Stimulated activated CD4-positive, alpha-beta T cell treated with anti-CD3 and anti-CD28 coated beads, Interleukin-12 subunit alpha, Interleukin-12 subunit beta, amount 100 ng/mL, for 48 hours (primary cell): ENCODE measurements at regions not wholly inside any gene's neighbourhood (a gene's known extent, or its start where the extent isn't known, plus 50 kb on each side); places are given as distances from the start of the nearest gene placed in this dataset.

Source experiments
- DNase-seq, 3 donors: peaks; one replicate each; pipeline ENCODE4 v3.0.0-alpha.2; 2020; ENCODE audit warnings: low read depth in 2 of 3, low spot score in 1 of 3

DNA sequence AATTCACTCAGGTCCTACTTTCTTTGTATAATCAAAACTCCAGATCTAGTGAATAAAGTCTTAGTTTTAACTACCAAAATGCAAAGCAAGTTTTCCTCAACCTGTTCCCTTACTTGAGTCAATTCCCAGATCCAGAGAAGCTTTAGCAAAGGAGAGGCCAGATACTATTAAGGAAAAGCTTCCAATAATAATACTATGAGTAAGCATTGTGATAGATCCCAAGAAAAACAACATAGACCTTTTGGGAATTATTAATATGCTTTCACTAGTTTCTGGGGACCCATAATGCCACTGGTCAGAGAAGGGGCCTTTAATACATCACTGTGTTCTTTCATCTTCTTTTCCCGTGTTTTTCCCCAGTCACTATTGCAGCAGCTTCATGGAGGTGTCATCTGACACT, 339.9 kb upstream of the CDIN1 start:
- DNase-seq: no peak

DNA sequence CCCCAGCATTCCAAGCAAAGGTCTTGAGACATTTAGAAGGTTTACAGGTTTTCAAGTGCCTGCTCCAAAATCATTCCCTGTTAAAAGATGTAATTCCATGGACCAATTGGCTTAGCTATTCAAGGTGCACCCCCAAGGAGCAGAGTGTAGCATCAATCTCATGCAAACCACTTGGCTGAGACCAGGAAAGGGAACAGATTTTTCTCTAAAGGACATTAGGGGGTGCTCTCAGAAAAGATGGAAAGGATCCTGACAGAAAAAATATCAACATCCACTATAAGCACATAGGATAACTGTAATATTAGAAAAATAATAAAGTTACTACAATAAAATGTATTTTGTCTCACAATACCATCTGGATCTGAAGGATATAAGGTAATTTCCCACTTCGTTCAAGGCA, 328.0 kb upstream of the CDIN1 start:
- no peak for DNase-seq

DNA sequence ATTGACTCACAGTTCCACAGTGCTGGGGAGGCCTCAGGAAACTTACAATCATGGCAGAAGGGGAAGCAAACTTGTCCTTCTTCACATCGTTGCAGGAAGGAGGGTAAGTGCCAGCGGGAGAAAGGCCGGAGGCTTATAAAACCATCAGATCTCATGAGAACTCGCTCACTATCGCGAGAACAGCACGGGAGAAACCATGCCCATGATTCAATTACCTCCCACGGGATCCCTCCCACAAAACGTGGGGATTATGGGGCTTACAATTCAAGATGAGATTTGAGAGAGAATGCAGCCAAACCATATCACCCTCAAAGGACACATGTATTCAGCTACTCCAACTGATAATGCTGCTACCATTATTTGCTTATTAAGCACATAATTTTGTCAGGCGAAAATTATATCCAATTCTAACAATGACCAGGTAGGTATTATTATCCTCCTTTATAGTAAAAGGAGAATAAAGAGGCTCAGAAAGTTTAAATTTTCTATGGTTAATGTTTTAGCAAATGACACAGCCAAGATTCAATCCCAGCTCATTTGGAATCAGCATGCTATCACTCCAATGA, 327.2 kb upstream of the CDIN1 start:
- DNase-seq: no peak

DNA sequence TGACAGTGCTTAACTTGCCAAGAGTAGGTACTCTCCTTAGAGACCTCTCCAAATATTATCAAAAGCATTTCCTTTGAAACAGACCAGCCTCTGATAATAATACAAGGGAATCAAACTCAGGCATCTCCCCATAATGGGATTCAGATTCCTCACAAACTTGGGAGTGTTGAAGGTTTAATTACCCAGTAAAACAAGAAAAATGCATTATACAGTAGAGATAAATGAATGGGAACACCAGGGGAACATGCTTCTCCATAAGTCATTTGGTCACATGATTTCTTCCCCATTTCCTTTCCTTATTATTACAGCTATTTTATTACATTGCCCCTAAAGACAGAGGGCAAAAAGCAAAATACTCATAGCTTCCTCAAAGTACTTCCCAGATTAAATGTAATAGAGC, 325.0 kb upstream of the CDIN1 start:
- DNase-seq: no peak

DNA sequence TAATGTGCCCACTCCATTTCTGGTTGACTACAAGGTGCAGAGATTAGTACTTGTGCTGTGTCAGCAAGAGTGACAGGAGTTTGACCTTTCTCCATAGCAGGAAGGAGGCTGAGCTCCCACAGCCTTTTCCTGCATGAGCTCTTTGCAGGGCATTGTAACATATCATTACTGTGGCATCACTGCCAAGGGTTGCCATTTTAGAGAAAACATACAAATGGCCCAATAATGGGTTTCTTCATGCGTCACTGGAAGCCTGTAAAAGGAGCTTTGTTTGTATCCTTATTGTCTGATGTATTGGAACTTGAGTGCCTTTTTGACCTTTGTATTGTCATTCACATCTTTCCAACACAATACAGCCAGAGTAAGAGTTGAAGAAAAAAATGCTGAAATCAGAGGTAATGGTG, 323.0 kb upstream of the CDIN1 start:
- no peak for DNase-seq

DNA sequence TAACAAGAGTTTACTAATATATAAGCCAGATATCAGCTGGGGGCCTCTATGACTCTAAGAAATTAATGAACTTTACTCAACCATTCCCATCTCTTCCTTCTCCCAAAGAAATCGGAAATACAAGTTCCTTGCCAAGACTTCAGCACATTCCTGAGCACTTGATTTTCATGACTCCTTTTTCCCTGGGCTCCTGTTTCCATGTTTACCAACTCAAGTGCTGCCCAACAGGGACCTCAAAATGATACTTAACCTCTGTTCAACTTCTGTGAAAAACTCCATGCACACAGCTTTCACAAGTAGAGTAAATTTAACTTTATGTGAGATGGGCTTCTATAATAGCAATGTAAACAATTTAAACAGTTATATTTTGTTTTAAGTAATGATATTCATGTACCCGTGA, 315.8 kb upstream of the CDIN1 start:
- DNase-seq: no peak

DNA sequence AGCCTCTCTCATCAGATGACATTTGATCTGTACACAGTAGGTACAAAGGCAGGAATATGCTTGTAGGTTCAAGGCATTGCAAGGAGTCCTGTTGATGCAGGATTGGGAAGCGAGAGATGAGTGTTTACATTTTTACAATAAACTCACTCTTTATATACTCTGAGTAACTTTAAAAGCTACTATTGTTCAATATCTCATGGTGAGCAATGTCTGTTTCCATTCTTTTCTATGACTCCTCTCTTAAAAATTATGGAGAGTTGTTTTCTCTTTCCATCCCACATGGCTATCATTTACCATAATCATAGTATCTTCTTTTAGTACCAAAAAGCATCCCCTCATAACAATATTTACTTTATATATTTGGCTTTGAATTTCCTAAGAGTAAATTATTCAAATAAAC, 314.0 kb upstream of the CDIN1 start:
- DNase-seq: no peak

DNA sequence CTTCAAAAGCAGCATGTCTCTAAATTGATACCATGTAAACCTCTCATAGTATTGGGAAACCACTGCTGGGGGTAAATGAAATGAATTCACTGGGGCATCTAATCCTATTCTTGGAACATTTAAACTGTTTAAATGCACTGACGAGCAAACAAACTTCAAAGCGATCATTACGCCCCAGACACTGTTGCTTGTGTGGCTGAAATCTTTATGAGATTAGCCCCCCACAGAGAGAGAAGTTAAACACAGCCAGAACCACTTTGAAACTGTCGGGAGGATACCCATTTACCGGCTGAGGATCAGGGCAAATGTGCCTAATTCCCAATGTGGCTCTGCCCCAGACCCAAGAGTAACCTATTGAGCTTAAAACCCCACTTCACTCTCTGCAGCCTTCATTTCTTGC, 308.4 kb upstream of the CDIN1 start:
- no peak for DNase-seq

DNA sequence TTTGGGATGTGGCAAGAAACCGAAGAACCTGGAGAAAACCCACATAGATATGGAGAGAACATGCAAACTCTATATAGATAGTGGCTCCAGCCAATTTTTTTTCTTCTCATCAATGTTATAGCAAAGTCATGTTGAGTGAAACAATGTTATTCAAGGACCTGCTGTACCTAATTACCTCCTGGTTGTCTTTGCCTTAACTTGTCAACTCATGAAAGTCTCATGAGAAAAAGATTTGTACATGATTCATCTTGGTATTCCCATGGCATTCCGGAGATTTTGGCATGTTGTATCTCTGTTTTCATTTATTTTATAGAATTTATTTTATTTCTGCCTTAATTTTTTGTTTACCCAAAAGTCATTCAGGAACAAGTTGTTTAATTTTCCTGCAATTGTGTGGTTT, 303.8 kb upstream of the CDIN1 start:
- DNase-seq: no peak

DNA sequence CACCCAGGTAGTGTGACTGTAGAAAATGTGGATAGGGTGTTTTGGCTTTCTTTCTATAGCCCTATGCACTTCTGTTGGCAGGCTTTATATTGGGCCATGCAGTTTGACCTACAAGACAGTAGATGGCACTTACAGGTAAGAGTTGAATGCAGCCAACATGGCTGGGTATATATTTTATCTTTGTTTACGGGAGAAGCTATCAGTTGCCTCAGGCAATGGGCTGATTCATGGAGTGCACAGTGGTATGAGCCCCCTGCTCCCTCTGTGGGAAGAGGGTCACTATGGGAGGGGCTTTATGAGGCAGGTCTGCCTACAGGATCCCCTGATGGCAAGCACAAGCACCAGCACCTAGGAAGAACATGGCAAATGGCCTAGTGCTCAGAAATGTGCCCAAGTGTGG, 301.2 kb upstream of the CDIN1 start:
- no peak for DNase-seq

DNA sequence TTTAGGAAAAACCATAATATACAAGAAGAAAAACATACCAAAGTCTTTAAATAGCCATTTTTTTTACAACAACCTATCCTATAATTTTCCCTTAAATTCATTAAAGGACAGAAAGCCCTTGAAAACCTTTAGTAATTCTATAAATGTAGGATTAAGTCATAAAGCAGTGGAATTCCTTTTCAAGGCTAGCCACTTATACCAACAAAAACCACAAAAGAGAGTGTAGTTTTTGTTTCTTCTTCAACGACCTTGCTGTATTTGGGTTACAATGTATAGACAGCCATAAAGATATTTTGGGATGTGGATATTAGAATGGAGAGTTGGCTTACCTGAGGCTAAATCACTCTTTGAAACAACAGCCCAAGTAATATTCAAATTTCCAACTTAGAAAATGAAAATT, 296.6 kb upstream of the CDIN1 start:
- no peak for DNase-seq

DNA sequence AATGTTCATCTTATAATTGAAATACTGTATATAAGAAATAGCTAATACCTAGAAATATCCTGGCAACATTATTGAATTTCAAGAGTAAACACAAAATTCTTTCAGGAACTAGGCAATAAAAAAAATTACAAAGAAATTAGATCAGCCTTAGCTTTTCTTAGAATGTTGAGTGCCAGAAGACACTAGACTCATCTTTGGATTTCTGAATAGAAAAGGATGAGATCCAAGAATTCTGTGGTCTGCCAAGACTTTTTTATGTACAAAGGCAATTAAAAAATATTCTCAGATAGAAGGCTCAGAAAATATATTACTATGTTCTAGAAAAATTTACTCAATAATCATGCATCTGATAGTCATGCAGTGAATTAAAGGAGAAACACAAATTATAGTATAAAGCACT, 294.5 kb upstream of the CDIN1 start:
- no peak for DNase-seq

DNA sequence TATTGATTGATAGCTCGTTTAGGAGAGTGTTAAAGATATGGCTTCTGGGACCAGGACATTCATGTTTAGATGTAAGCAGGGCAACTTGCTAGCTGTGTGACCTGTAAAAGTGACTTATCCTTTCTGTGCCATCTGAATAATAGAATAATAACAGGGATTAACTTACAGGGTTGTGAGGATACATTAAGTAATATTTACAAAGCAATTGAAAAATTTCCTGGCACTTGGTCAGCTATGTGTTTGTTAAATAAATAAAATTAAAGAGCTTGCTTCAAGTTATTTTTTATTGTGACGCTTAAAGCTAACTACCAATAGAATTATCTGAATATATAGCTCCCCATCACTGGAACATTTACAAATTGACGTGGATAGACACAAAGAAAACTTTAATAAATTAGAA, 287.9 kb upstream of the CDIN1 start:
- DNase-seq: no peak

DNA sequence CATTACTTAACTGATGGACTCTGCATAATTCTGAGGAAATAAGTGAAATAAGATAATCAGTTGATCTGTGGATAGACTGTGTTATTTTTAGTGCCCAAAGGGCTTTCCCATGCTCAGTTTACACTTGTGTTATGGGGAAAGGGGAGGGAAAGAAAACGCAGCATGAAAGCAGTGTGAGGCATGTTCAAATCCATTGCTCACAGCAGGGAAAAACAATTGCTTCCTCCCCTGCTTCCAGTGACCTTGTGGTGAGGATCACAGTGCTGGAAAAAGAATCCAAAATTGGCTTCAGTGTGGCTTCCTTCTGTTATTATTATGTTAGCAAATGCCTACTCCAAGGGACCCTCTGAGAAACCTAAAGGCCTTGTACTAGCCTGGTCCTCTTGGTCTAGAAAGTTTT, 285.1 kb upstream of the CDIN1 start:
- no peak for DNase-seq

DNA sequence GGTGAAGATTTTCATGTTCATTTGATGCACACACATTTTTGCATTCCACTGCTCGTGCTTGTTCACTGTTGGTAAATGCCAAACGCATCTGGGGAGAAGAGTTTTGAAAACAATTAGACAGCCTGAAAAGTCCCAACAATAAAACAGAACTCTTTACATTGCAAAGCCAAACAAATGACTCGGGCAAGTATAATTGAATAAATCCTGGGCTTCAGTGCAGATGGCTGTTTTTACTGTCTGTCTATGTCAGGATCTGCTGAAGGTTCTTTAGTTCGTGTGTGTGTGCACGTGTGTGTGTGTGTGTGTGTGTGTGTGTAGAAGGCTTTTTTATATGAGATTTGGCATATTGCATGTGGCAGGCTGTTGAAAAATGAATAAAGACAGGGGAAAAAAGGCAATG, 277.5 kb upstream of the CDIN1 start:
- no peak for DNase-seq

DNA sequence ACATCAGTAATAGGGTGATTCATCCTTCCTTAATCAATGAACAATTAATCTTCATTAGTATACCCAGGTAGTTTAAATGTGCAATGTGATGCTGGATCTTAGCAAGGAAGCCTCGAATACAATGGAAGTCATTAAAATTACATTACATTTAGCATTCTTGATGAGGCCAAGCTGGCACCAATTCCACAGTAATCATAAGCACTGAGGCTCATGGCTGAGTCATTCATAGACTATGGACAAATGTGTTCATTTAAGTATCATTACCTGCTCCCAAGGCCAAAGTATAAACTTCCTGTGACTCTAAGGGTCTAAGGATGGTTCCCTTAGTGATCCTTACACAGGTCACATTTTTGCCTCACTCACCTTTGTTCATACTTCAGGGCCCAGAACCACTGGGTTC, 266.4 kb upstream of the CDIN1 start:
- no peak for DNase-seq

DNA sequence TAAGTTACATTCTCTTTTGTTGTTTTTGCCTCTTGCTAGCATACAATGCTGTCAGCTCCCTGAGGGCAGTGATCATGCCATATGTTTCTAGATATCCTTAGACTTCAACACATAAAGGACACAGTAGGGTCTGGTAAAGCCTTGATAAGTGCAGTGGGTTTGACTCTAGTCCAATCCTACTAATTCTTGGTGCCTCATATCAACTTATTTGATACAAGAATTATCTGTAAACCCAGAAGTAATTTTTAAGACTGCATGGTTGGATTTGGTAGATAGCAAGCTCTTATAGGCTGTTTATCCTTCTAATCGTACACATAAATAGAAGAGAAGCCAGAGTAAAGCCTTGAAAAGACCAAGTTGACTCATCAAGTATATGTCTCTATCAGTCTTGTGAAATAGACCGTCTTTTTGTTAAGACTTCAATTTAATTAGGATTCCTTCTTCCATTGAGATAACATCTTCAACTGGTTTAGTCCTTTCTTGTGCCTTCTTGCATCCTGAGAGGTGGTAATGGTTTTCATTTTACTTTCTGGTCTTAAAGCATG, 265.6 kb upstream of the CDIN1 start:
- DNase-seq: no peak

DNA sequence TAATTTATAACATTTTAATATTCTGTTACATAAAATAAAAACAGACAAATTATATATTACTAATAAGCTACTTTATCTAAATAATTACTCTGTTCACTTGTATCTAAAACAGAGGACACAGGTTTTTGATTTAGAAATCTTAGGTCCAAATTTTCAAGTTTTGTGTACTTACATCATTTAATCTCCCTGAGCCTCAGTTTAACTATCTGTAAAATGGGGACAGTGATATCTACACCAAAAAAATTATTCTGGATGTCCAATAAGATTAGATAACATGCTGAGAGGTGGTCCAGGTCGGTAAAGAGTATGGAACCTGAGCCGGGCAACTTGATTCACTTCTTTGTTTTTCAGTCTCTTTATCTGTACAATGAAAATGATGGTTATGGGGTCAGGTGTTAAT, 263.8 kb upstream of the CDIN1 start:
- no peak for DNase-seq

DNA sequence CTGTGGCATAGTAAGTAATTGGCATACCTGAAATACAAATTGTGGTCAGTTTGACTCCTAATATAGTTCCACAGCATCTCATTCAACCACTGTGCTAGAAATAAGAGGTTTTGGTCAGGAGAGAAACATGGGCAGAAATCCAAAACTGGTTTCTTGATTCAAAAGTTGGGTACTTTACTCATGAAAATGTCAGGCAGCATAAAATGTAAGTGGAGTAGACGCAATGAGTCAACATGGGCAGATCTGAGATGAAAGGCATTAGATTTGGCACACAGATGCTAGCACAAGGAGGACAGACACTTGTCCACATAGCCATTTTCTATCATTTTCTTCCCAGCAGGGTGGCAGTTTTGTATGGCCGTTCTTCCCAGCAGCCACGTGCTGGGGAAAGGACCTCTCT, 255.8 kb upstream of the CDIN1 start:
- no peak for DNase-seq

DNA sequence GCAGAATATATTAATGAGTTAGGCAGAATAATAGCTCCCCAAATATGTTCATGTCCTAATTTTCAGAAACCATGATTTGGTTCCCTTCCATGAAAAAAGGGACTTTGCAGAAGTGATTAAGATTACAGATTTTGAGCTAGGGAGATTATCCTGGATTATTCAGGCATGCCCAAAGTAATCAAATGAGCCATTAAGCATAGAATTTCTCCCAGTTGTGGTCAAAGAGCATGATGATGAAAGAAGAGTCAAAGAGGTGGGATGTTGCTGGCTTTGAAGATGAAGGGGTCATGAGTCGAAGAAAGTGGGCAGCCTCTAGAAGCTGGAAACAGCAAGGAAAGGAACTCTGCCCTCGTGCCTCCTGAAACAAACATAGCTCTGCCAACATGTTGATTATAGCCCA, 254.2 kb upstream of the CDIN1 start:
- DNase-seq: no peak

DNA sequence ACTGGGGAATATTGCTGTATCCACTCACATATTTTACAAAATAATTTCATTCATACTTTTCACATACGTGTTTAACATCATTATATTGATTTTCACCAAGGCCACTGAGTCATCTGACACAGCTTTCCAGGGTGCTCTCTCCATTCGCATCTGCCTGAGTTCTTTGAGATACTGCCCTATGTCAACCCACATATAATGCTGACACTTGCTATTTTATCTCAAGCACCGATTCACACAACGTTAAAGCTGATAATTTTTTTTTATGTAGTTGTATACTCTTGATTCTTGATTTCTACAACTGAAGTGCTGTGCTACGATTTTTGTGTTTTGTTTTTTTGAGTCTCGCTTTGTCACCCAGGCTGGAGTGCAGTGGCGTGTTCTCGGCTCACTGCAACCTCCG, 249.8 kb upstream of the CDIN1 start:
- DNase-seq: no peak

DNA sequence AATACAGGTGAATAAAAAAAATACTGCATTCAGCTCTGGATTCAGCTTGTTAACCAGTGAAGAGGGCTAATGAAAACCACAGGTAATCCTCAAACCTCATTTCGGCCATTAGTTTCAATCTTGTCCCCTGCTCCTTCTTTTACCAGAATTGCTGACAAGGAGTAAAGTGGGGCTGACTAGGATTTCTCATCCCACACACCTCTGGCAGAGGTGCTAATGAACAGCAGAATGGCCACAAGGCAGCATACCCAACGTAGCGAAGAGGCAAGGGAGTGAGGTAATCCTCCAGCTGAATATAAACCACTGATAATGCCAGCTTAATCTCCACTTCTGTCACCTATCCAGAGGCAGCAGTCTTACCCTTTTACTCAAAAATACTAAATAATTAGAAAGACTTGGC, 248.8 kb upstream of the CDIN1 start:
- no peak for DNase-seq

DNA sequence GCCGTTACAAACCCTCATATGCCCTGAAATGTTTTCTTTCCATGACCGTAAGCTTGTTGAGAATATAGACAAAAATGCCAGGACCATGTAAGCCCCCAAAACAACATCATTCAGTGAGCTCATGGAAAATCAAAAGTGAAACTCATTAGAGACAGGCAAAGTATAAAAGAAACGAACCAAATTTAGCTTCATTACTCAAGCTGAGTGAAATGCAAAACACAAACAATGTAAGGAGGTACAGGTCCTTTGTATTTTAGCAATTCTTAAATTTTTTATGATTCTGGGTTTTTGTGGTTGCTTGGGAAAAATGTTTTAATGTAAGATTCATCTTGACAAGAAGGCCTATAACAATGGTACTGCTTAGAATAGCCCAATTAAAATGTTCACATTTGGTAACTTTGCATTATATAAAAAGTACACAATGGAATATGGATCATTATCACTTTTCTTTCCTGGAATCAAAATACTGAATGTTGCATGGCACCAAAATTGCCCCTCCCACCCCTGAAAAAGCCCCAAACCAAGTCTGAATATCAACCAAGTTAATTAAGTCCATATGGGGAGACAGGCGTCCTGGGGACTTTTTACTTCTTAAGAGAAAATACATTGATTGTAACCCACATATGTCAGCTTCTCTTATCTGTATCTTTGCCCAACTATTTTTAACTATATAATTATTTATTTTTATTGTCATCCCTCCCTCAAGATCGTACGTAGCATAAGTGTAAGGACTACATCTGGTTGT, 247.7 kb upstream of the CDIN1 start:
- no peak for DNase-seq
